PFSK-1 (cell line): ENCODE measurements at regions not wholly inside any gene's neighbourhood (a gene's known extent, or its start where the extent isn't known, plus 50 kb on each side); places are given as distances from the start of the nearest gene placed in this dataset.

Source experiments
- POLR2AphosphoS5 ChIP-seq: IDR thresholded peaks from 2 replicates; pipeline ENCODE4 v1.6.1; 2012; ENCODE audit warnings: low read depth, mild to moderate bottlenecking, control low read depth, low read length, moderate library complexity
- TAF1 ChIP-seq: IDR thresholded peaks from 2 replicates; pipeline ENCODE4 v1.6.1; 2012; ENCODE audit warnings: low read length, control low read depth, borderline replicate concordance; ENCODE audit not compliant: insufficient read depth
- TF ChIP-seq, protein P1 (sequence below), 2 experiments: IDR thresholded peaks; 2 replicates each; pipeline versions ENCODE4 v1.6.1 to v1.8.0; 2011 to 2012; ENCODE audit warnings: low read depth in 2 of 2, low read length in 2 of 2, control low read depth in 1 of 2, inconsistent platforms in 1 of 2, mild to moderate bottlenecking in 1 of 2, moderate library complexity in 1 of 2; ENCODE audit not compliant: insufficient read depth in 1 of 2

DNA sequence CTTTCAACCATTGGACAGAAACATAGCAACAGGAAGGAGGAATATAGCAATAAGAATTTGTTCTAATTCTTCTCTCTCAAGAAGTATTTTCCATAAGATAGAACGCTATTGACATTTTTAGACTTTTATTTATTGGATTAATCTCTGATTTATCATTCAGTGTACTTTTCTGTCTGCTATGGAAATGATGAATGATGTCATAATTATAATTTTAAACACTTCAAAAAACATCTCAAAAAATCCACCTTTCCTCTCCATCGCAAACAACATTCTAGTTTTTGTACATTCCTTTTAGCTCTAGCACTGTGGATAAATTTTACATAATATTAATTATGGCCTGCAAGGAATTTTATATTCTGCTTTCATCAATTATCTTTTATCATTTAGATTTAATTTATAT is 643.2 kb downstream of the DHX35 start:
- TF ChIP-seq, protein P1, sequence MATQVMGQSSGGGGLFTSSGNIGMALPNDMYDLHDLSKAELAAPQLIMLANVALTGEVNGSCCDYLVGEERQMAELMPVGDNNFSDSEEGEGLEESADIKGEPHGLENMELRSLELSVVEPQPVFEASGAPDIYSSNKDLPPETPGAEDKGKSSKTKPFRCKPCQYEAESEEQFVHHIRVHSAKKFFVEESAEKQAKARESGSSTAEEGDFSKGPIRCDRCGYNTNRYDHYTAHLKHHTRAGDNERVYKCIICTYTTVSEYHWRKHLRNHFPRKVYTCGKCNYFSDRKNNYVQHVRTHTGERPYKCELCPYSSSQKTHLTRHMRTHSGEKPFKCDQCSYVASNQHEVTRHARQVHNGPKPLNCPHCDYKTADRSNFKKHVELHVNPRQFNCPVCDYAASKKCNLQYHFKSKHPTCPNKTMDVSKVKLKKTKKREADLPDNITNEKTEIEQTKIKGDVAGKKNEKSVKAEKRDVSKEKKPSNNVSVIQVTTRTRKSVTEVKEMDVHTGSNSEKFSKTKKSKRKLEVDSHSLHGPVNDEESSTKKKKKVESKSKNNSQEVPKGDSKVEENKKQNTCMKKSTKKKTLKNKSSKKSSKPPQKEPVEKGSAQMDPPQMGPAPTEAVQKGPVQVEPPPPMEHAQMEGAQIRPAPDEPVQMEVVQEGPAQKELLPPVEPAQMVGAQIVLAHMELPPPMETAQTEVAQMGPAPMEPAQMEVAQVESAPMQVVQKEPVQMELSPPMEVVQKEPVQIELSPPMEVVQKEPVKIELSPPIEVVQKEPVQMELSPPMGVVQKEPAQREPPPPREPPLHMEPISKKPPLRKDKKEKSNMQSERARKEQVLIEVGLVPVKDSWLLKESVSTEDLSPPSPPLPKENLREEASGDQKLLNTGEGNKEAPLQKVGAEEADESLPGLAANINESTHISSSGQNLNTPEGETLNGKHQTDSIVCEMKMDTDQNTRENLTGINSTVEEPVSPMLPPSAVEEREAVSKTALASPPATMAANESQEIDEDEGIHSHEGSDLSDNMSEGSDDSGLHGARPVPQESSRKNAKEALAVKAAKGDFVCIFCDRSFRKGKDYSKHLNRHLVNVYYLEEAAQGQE (IDR thresholded peaks at IDR 0.05; ENCODE audit: insufficient read depth in 1 of 2, low read depth in 2 of 2, low read length in 2 of 2) = no peak
- TF ChIP-seq POLR2AphosphoS5 = no peak
- no peak for TF ChIP-seq TAF1
